ENCODE measurements at regions not wholly inside any gene's neighbourhood (a gene's known extent, or its start where the extent isn't known, plus 50 kb on each side); places are given as distances from the start of the nearest gene placed in this dataset.

DNA sequence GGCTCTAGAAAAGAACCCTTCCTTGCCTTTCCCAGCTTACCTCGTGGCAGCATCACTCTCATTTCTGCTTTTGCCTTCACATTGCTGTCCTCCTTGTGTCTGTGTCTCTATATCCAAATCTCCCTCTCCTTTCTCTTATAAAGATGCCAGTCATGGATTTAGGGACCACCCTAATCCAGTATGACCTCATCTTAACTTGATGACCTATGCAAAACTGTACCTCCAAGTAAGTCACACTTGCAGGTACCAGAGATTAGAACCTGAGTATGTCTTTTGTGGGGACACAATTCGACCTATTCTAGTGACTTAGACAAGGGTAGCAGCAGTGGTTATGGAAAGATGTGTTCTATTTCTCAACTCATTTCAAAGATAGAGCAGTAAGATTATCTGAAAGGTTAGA is 160.1 kb downstream of the HMHB1 start:
- TF ChIP-seq, protein P1, sequence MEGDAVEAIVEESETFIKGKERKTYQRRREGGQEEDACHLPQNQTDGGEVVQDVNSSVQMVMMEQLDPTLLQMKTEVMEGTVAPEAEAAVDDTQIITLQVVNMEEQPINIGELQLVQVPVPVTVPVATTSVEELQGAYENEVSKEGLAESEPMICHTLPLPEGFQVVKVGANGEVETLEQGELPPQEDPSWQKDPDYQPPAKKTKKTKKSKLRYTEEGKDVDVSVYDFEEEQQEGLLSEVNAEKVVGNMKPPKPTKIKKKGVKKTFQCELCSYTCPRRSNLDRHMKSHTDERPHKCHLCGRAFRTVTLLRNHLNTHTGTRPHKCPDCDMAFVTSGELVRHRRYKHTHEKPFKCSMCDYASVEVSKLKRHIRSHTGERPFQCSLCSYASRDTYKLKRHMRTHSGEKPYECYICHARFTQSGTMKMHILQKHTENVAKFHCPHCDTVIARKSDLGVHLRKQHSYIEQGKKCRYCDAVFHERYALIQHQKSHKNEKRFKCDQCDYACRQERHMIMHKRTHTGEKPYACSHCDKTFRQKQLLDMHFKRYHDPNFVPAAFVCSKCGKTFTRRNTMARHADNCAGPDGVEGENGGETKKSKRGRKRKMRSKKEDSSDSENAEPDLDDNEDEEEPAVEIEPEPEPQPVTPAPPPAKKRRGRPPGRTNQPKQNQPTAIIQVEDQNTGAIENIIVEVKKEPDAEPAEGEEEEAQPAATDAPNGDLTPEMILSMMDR (IDR thresholded peaks at IDR 0.05): no peak
- no peak for TF ChIP-seq POLR2A (IDR thresholded peaks at IDR 0.05)
